Effector CD8-positive, alpha-beta T cell (primary cell): ENCODE measurements at regions not wholly inside any gene's neighbourhood (a gene's known extent, or its start where the extent isn't known, plus 50 kb on each side); places are given as distances from the start of the nearest gene placed in this dataset.
"Not testable (repeated sequence)": the region's sequence is repeated elsewhere in the genome, so short reads cannot be mapped to it uniquely, and the experiment has no call there.

Experiments used
- DNase-seq: peaks from one replicate; lab custom pipeline; 2025; lab: John Stamatoyannopoulos, UW

DNA sequence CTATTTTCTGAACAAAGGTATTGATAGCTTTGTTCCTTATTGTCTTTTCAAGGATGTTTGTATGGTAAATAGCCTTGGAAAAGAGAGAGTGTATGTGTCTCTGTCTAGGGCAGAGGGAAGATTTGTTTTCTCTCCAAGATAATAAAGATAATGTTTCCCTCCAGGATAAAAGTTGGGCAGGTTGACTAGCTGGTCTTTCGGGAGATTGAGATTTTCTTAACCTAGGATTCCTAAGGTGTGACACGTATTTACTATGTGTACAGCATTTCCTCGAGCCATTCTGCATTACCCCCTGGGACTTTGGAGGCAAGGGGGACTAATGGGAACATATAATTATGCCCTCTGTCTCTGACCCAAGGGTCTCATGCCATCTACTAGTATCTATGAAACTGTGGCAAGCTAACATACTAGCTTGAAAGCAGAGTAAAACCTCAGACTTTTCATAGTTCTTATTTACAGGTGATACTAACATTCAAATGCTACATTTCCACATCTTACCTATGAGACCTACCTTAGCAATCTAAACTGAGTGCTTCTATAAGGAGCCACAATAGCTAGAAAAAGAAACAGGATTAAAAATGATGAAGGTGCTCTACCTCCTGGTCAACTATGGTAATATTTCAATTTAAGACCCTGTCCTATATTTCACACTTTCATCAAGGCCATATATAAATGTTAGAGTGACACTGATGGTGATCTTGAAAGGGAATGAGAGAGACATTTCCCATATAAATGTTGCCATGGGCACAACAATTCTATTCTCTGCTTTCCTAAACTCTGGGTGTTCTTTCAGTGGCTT lies 252.9 kb upstream of the CBLB start:
- no peak for DNase-seq

DNA sequence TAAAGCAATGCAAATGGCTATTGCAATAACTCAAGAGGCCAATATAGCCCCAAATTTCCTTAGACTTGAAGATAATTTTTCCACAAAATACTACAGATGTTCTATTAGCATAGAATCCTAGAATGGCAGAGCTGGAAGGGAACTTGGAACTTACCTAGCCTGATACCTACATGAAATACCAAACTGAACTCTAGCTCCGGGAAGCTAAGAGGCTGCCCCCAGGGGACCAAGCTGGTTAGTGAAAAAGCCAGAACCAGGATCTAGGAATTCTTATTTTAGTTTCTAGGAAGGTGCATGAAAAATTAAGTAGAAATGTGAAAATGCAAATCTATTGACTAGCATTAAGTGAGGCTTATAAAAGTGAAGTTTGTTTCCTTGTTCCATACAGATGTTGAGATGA lies 256.0 kb upstream of the CBLB start:
- DNase-seq: no peak

DNA sequence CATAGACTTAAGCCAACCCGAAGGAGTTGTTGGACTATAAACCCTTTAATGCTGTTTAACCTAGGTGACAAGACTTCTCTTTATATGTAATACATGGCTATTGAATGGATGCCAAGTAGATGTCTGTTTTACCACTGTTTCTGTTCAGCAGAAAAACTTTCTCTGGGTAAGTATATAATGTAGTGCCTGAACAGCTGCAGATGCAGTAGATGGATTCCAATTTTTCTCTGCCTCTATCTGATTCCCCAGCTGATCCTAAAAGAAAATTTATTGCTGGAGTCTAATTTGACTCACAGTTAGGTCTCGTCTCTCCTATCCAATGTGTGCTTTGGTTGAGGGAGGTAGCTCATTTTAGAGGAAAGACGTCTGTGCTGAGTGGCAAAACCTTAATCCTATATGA lies 256.5 kb upstream of the CBLB start:
- no peak for DNase-seq

DNA sequence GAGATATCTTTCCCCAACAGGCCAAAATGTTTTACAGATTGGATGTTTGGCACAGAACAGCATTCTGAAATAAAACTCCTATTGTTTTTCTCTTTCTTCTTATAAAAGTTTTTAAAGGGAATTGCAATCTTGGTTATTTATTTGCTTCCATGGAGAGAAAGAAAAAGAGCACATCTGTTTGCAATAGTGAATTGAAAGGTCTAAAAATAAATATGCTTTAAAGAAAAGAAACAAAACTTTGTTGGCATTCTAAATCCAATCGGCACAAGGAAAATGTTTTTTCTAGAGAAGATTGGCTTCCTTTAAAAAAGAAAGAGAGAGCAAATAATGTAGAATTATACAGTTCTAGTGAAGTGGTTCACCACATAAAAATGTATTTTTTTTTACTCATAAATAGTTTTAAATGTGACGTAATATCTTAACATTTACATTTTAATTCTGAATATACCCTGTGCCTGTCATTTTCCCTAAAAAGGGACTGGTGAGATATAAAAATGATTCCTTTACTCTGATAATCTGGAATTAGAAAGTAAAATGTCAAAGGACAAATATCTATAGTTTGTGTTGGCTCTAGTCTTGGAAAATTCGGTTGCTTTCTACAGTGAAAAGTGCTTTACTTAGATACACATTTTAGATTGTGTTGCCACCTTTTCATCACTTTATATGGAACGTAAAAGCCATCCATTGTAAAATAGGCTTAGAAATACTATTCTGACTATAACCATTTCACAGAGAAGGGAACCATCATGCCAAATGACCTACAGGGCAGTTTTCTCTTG lies 257.4 kb upstream of the CBLB start:
- no peak for DNase-seq

DNA sequence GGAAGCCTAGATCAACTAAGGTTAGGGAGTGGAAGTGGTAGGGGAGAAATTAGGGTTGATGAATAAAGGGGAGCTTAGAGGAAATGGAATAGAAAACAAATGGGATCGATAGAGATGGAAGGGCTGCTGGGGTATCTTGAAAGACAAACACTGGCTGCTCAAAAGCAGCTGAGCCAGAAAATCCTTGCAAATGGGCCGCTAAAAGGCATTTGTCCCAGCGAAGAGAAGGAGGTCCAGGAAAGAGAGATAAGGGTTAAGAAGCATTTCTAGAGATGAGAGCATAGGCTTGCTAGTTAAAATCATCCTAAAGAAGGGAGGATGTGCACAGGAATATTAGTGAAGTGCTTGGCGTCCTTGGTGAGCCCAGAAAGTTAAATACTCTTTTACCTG lies 258.0 kb upstream of the CBLB start:
- DNase-seq: no peak

DNA sequence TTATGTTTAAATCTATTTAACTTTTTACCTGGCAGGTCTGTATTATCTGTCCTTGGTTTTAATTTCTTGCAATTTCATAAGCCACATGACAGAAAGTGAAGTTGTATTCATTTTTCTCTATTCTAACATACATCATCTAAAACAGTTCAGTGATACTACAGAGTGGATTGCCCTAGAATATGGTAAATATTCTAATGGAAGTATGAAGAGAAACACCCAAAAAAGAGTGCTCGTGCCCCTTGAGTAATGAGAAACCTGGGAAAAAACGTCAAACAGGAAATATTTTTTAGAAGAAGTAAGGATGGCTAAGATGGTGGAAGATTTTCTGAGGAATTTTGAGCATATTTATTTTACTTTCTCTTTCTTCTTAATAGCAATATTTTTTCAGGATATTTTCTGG lies 261.1 kb upstream of the CBLB start:
- no peak for DNase-seq

DNA sequence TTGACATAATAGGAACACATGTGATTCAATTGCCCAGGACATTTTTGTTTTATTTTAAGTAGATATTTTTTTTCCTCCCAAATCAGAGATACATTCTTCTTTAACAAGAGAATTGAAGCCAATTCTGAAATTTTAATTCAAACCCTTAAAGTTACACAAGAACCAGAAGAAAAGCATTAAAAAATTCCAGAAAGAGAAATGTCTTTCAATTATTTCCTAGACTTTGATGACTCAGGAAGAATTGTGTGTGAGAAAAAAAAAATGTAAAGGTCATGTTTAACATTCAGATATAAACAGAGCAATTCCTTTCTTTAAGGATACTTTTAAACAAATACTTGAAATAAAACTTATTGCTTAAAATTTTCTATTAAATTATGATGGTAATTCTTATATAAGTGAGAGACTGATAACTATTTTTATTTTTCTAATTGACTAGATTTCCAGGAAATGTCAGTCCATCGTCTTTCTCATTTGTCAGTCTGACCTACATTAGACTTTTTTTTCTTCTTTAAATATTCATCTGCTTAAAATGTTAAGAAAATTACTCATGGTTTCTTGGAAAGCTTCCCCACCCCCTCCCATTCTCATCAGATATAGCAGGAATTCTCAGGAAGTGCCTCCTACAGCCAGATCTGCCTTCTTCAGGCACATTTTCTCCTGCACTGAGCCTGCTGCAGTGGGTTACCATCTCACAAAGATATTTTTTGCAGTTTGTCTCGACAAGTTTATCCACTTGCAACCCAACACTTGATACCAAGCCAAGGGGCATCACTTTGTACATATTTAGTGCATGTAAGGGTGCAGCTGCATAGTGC lies 261.8 kb upstream of the CBLB start:
- no peak for DNase-seq

DNA sequence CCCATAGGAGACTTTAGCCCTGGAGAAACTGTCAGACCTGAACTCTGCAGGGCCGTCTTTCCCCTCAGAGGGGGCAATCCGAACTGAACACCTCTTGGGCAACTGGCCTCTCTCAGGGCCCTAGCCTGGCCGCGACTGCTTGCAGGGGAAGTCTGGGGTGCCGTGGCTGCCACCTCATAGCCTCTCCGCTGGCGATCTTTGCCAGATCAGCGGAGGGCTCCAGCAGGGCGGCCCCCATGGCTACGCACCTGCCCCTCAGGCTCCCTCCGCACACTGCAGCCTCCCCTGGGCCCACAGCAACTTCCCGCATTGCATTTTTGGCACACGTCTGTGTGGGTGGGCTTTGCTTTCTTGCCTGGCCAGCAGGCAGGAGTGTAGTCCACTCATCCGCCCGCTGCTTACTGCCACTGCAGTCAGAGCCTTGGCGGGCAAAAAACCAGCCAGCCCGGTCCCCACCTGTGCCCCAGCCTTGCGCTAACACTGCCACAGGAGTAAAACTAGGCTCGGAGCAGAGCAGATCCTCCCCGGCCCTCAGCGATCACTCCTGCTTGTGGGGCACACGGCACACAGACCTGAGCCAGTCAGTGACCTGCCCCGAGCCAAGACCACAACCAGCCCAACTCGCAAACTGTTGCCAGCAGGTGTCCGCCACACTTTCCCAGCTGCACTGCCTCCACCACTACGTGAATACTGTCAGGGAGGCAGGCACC lies 266.8 kb upstream of the CBLB start:
- no peak for DNase-seq

DNA sequence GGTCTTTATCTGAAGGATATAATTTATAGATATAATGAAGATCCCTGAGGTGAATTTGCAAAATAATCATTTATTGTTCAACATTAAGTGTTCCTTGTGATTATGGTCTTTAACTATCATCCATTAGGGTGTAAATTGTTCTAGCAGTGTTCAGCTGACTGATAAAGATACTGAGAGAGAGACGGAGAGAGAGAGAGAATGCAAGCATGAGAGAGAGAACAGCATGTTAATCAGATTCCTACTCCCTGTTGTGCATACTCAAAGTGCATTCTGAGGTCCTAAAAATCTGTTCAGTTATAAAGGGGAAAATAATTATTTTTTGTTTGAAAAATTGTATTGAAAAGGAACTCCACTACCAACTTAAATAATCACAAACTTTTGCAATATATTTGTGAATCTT lies 271.0 kb upstream of the CBLB start:
- no peak for DNase-seq

DNA sequence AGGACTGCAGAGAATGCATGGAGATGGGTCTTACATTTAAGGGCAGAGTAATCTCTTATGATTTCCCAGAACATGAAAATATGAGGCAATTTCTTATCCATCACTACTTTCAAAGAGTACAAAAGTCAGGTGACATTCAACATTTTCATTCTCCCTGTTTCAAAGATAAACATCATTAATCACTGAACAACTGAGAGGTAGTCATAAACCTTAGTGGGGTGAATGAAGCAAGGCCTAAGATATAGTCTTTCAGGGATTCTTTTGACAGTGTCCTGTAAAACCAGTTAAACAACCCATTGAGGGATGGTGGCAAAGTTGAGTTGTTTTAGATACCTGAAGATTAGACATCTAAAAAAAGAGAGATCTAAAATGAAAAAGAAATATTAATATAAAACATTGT lies 271.6 kb upstream of the CBLB start:
- no peak for DNase-seq

DNA sequence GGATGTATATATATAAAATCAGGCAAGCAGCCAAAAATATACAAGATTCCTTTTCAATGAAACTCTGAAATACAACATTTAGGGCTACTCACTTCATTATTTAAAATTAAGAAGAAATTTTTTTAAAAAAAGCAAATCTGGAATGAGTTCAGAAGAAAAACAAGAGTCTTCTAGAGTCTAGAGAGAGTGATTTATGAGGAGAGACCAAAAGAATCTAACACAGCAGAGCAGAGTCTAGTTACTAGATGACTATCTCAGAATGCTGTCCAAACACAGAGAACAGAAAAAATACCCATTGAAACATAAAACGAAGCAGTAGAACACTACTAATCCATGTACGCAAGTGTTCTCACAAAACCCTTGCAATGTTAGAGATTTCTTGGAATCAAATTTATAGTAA lies 275.2 kb upstream of the CBLB start:
- no peak for DNase-seq

DNA sequence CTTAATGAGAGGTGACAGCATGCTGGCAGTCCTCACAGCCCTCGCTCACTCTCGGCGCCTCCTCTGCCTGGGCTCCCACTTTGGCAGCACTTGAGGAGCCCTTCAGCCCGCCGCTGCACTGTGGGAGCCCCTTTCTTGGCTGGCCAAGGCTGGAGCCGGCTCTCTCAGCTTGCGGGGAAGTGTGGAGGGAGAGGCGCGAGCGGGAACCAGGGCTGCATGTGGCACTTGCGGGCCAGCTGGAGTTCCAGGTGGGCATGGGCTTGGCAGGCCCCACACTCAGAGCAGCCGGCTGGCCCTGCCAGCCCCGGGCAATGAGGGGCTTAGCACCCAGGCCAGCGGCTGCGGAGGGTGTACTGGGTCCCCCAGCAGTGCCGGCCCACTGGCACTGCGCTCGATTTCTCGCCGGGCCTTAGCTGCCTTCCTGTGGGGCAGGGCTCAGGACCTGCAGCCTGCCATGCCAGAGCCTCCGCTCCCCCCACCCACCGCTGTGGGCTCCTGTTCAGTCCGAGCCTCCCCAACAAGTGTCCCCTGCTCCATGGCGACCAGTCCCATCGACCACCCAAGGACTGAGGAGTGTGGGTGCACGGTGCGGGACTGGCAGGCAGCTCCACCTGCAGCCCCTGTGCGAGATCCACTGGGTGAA lies 279.7 kb upstream of the CBLB start:
- not testable (repeated sequence) for DNase-seq

DNA sequence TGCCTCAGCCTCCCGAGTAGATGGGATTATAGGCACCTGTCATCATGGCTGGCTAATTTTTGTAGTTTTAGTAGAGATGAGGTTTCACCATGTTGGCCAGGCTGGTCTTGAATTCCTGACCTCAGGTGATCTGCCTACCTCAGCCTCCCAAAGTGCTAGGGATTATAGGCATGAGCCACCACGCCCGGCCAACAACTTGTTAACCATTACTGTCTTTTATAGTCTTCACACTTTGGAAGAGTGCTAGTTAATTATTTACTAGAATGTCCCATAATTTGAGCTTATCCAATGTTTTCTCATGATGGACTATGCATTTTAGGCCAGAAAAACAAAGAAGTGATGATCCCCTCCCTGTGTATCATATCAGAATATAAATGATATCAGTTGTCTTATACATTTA lies 288.6 kb upstream of the CBLB start:
- DNase-seq: no peak

DNA sequence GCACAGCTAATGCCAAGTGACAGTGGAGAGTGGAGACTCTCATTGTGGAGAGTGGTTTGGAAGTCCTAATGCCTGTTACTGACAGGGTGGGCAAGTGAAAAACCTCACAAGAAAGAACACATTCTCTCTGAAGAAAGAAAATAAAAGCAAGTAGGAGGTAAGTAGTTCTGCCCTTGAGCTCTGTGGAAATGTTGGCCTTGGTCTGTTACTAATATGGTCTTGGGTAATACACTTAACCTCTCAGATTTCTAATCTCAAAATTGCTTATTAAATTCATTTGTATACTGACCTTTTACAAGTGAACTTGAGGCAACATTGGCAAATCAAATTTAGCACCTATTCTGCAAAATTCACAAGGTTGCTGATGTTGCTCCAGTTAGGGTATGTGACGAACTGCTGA lies 291.6 kb upstream of the CBLB start:
- no peak for DNase-seq

DNA sequence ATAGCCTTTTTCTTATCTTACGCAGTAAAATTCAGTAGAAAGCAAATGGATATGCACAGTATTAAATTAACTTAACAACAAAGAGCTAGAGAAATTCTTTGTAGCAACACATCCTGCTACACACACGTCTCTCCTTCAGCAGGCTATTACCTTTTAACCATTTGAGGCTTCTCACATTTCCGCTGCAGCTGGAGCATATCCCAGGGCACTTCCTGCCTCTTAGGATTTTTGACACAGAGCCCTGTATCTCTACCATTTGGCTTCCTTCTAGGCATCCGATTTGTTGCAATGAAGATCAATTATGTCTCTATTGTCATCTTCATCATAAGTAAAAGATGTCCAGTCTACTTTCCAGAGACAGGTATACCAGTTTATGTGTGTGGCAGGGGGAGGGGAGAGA lies 292.4 kb upstream of the CBLB start:
- no peak for DNase-seq

DNA sequence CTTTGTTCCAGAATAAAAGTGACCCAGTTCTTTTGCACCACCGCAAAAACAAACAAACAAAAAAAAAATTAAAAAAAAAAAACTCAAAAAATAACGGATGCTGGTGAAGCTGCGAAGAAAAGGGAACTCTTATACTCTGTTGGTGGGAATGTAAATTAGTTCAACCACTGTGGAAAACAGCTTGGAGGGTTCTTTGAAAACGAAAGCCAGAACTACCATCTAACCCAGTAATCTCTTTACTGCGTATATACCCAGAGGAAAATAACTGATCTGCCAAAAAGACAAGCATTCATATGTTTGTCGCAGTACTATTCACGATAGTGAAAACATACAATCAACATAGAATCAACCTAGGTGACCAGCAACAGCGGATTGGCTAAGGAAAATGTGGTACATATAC lies 298.9 kb upstream of the CBLB start:
- DNase-seq: no peak

DNA sequence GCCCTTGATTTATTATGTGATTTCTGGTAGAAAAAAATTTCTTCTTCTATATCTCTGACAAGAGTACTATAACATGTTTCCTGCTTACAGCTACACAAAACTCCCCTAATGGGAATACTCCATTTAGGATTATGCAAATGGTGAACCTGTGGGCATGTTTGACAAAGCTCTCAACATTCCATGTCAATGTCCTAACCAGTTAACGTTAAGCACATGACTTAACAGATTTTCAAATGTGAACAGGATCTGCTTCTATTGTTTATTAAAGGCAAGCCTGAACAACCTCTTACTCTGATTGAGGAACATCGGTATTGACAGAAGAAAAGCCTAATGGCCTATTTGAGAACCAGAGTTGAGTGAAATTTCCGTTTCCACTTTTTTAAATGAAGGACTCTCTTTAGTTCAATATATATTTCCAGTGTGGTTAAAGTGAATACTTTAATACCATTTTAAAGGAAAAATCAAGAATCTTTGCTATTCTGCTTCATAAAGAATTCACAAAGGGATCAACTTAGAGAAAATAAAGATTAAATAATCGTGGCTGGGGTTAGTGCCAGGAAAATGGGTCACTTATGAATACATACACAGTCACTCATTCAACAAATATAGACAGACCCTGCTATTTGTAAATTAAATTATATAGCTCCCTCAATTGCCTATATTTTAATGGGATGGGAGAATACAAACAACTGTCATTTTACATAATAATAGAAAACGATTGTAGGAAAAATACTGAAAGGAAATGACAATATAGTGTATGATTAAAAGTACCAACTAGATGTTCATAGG lies 300.3 kb upstream of the CBLB start:
- no peak for DNase-seq

DNA sequence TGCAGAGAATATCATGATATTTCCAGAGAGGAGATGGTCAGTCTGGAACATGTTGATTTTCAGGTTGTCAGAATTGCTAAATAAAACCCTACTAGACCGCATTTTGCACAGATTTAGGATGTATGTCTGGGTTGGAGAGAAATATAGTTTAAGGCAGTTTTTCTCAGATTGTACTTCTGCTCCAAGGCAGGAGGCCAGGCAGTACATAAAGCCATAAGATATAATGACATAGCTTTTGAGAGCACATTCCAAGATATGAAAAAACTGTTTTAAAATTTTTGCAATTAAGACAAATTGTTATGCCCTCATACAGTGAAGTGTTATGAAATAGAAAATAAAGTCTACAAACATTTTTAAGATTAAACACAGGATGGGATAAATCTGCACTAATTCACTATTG lies 301.8 kb upstream of the CBLB start:
- no peak for DNase-seq

DNA sequence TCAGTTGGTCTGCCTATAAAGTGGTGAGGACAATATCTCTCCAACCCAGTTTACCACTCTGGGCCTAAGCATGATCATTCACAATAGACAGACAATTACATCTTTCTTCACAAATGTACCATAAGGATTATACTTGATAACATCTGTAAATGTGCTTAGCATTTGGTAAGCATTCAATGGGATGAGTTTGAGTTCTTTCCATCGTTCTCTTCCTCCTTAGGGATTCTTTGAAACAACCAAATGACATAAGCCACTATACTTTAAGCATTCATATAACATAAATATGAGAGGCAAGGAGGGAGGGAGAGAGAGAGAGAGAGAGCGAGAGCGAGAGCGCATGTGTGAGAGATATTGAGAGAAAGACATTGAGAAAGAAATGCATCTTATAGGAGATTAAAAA lies 303.3 kb upstream of the CBLB start:
- DNase-seq: no peak

DNA sequence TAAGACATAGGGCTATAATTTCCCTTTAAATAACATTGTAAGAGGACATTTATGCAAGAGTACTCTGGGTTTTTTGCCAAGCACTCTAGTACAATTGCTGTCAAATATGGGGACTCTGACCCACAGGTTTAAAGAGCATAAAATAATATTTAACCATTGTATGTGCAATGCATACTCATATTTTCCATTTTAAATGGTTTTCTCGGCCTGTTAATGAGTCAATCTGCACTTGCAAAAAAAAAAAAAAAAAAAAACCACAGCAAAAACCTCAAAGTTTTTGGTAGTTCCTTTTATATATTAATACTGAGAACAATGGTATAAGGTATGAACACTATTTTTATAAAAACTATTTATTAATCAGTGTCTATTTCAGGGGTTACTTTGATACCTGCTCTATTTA lies 304.0 kb upstream of the CBLB start:
- no peak for DNase-seq

DNA sequence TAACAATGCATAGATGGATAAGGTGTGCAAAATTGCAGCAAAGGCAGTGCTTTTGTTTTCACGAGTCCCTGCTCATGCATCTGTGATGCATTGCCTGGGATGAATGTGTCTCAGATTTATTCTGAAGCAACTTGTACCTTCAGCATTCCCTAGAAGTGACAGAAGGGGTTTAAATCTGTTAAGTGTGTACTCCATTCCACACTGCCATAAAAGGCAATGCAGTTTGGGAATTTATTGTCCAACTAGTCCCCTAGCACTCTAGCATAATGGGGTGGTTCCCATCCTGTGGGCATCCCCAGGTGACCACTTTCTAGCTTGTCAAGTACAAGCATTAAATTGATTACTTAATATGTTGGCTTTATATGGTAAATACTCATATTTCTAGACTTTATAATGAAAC lies 306.5 kb upstream of the CBLB start:
- DNase-seq: no peak
